Transverse colon (tissue), 4 donors: ENCODE measurements at regions not wholly inside any gene's neighbourhood (a gene's known extent, or its start where the extent isn't known, plus 50 kb on each side); places are given as distances from the start of the nearest gene placed in this dataset.

Experiments
- DNase-seq: peaks from one replicate; pipeline ENCODE4 v3.0.0-alpha.2; 2019
- H3K27ac ChIP-seq, 4 donors: fragments of 200-600 bp; sonication (generic); 2 replicates each; pipeline ENCODE4 v1.5.1; 2016 to 2018; ENCODE audit warnings: inconsistent platforms in 4 of 4
- H3K27me3 ChIP-seq: fragments of 200-600 bp; sonication (generic); 2 replicates; pipeline ENCODE4 v1.5.1; 2017; ENCODE audit warnings: inconsistent platforms
- H3K36me3 ChIP-seq, 4 donors: fragments of 200-600 bp; sonication (generic); 2 replicates each; pipeline ENCODE4 v1.5.1; 2017 to 2019; ENCODE audit warnings: inconsistent platforms in 4 of 4
- H3K4me1 ChIP-seq, 4 donors: fragments of 200-600 bp; sonication (generic); 2 replicates each; pipeline ENCODE4 v1.5.1; 2017 to 2020; ENCODE audit warnings: inconsistent platforms in 4 of 4
- H3K4me3 ChIP-seq, 4 donors: fragments of 200-600 bp; sonication (generic); 1 replicate in 1 of 4; 2 replicates in 3 of 4; pipeline versions ENCODE4 v1.5.1 to v1.6.1; 2017 to 2019; ENCODE audit warnings: inconsistent platforms in 4 of 4
- H3K9me3 ChIP-seq, 2 donors: fragments of 200-600 bp; sonication (generic); 2 replicates each; pipeline ENCODE4 v1.5.1; 2017 to 2019; ENCODE audit warnings: inconsistent platforms in 2 of 2
- EP300 ChIP-seq: sonication (generic); formaldehyde crosslinking; IDR thresholded peaks from one replicate; pipeline ENCODE4 v1.6.1; 2017; ENCODE audit warnings: antibody characterized with exemption, low read depth
- POLR2A ChIP-seq: fragments of 450-650 bp; IDR thresholded peaks from one replicate; pipeline ENCODE4 v1.6.1; 2016; ENCODE audit warnings: antibody characterized with exemption, mild to moderate bottlenecking, moderate library complexity
- POLR2AphosphoS5 ChIP-seq, 3 donors: sonication (generic); formaldehyde crosslinking; IDR thresholded peaks; one replicate each; pipeline ENCODE4 v1.6.1; 2016; ENCODE audit warnings: antibody characterized with exemption in 3 of 3
- WGBS, 2 donors: methylation state at CpG; one replicate each; pipeline ENCODE4 v1.1.5; 2018; ENCODE audit warnings: low coverage in 1 of 2; 5-methylcytosine and 5-hydroxymethylcytosine counted together
- in situ Hi-C, 4 donors: fragments of 200-750 bp; cut with MboI; loops; one replicate each; pipeline versions ENCODE4 v1.15.0 to v1.15.1; 2017; ENCODE audit warnings: low sequenced_read_pairs in 3 of 4, low pct_ligation_motif_present in 1 of 4, low pct_unique_long_range_greater_than_20kb in 1 of 4
- intact Hi-C: fragments of 100-400 bp; cut with DNase I; formaldehyde crosslinking; loops from one replicate; pipeline ENCODE4 v1.15.1; 2023; ENCODE audit warnings: low total_unique reads
- TF ChIP-seq, protein P1 (sequence below), 5 experiments: fragments of 200-600 bp in 3 of 5; fragments of 450-650 bp in 2 of 5; sonication (generic) in 3 of 5; IDR thresholded peaks; 1 replicate in 2 of 5; 2 replicates in 3 of 5; pipeline ENCODE4 v1.5.1; 2016 to 2017; ENCODE audit warnings: antibody characterized with exemption in 5 of 5, inconsistent platforms in 3 of 5, mild to moderate bottlenecking in 2 of 5, moderate library complexity in 1 of 5

DNA sequence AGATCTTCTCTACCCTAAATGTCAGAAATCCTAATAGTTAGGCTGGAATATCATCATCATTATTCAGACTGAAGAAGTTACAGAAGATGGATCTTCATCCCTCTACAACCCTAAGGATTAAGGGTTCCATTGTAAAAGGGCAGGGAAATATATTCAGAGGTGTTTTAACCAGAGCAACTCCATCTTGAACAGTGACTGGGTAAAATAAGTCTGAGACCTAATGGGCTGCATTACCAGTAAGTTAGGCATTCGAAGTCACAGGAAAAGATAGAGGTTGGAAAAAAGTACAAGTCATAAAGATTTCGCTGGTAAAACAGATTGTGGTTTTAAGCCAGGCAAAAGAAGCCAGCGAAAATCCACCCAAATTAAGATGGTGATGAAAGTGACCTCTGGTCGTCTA is 968.7 kb downstream of the CNTNAP5 start:
- TF ChIP-seq EP300 (no peak), POLR2AphosphoS5 (IDR thresholded peaks at IDR 0.05) (no peak), POLR2A (no peak)
- TF ChIP-seq, protein P1, sequence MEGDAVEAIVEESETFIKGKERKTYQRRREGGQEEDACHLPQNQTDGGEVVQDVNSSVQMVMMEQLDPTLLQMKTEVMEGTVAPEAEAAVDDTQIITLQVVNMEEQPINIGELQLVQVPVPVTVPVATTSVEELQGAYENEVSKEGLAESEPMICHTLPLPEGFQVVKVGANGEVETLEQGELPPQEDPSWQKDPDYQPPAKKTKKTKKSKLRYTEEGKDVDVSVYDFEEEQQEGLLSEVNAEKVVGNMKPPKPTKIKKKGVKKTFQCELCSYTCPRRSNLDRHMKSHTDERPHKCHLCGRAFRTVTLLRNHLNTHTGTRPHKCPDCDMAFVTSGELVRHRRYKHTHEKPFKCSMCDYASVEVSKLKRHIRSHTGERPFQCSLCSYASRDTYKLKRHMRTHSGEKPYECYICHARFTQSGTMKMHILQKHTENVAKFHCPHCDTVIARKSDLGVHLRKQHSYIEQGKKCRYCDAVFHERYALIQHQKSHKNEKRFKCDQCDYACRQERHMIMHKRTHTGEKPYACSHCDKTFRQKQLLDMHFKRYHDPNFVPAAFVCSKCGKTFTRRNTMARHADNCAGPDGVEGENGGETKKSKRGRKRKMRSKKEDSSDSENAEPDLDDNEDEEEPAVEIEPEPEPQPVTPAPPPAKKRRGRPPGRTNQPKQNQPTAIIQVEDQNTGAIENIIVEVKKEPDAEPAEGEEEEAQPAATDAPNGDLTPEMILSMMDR (IDR thresholded peaks at IDR 0.05), result no peak
- H3K4me1 ChIP-seq, result no peaks in the 10 kb centered on the region
- intact Hi-C loops, result no loop called here

DNA sequence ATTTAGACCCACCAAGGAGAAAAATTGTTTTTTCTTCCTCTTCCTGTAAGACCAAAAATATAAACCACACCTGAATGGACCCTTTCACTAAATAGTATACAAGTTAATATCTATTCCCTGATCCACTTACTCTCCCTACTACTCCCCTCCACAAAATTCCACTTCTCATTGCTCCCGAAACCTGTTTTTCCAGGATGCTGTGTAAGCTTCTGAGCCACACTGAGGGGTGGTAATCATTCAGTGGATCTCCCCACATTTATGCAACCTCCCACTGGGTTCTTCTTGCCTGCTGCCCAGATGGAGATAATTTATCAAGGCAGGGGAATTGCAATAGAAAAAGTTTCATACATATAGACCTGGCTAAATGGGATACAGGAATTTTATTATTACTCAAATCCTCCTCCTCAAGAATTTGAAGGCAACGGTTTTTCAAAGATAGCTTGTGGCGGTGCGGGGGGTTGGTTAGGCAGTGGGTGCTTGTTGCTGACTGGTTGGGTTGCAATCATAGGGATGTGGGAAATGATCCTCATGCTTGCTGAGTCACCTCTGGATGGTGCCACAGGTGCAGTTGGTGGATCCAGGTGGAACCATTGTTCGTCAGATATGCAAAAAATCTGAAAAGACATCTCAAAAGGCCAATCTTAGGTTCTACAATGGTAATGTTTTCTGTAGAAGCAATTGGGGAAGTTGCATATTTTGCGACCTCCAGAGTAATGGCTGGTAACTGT is 970.3 kb downstream of the CNTNAP5 start:
- in situ Hi-C loops, result no loop called here

More for the DNA sequence above, 968.7 kb downstream of the CNTNAP5 start:
- Histone ChIP-seq H3K4me3 (no peak overlapping the region), H3K27me3 (no peaks in the 10 kb centered on the region), H3K36me3 (no peaks in the 10 kb centered on the region), H3K9me3 (no peaks in the 10 kb centered on the region), H3K27ac (no peak overlapping the region)
- in situ Hi-C loops, result no loop called here
- 76 to 79% methylated on average over 4 of the region's 4 CpGs for WGBS, 2 donors
- DNase-seq, result no peak

DNA sequence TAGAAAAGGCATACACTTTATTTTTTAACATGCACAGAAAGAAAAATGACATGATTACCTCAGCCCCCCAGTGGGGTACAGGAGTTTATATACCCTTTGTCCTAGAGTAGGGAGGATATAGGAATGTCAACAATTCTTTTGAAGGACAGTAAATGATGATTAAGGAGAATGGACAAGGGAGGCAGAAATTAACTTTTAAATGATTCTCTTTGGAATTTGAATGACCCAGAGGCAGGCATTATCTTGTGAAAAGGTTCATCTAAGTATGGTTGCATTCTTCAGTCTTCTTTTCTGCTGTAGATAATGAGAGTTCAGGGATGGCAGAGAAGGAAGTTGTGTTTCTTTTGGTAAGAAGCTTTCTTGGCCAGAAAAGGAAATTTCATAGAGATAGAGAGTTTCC is 971.3 kb downstream of the CNTNAP5 start:
- H3K36me3 ChIP-seq, result no peaks in the 10 kb centered on the region
- H3K27me3 ChIP-seq, result no peaks in the 10 kb centered on the region
- H3K27ac ChIP-seq, result no peak overlapping the region
- in situ Hi-C loops (no loop called here), intact Hi-C loops (no loop called here)
- no peak overlapping the region for H3K4me3 ChIP-seq
- H3K4me1 ChIP-seq, result no peaks in the 10 kb centered on the region
- H3K9me3 ChIP-seq, result no peaks in the 10 kb centered on the region
- DNase-seq, result no peak
- TF ChIP-seq POLR2AphosphoS5 (IDR thresholded peaks at IDR 0.05) (no peak), POLR2A (no peak), EP300 (no peak)
- TF ChIP-seq, protein P1 (IDR thresholded peaks at IDR 0.05), result no peak

More for the DNA sequence above, 970.3 kb downstream of the CNTNAP5 start:
- TF ChIP-seq POLR2AphosphoS5 (IDR thresholded peaks at IDR 0.05) (no peak), EP300 (no peak), POLR2A (no peak)
- TF ChIP-seq, protein P1 (IDR thresholded peaks at IDR 0.05), result no peak
- no peaks in the 10 kb centered on the region for H3K4me1 ChIP-seq
- H3K27me3 ChIP-seq, result no peaks in the 10 kb centered on the region
- intact Hi-C loops, result no loop called here
- H3K9me3 ChIP-seq, result no peaks in the 10 kb centered on the region
- H3K27ac ChIP-seq, result no peak overlapping the region
- no peaks in the 10 kb centered on the region for H3K36me3 ChIP-seq
- WGBS, 2 donors, result 83 to 87% methylated on average over 4 to 6 of the region's 6 CpGs
- no peak for DNase-seq
- H3K4me3 ChIP-seq, result no peak overlapping the region

DNA sequence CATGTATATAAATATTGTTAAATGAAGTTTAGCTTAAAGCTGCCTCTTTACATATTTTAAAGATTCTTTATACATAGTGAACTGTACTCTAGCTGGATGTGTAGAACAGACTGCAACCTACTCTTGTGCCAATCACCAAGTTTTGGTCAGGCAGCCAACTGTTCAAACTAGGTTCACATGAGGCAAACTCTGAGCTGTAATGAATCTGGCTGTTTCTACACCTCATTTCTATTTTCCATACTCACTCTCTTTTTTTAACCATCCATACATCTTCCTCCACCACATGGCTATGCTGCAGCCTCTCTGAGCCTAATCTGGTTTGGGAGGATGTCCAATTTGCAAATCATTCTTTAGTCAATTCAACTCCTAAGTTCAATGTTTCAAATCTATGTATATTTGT is 974.8 kb downstream of the CNTNAP5 start:
- Histone ChIP-seq H3K4me1 (no peaks in the 10 kb centered on the region), H3K4me3 (no peak overlapping the region), H3K9me3 (no peaks in the 10 kb centered on the region), H3K36me3 (no peaks in the 10 kb centered on the region), H3K27ac (no peak overlapping the region), H3K27me3 (no peaks in the 10 kb centered on the region)
- in situ Hi-C loops (no loop called here), intact Hi-C loops (no loop called here)
- DNase-seq, result no peak
- TF ChIP-seq POLR2A, result no peak
- no peak for TF ChIP-seq POLR2AphosphoS5 (IDR thresholded peaks at IDR 0.05)
- TF ChIP-seq, protein P1 (IDR thresholded peaks at IDR 0.05), result no peak
- no peak for TF ChIP-seq EP300
